Gastrocnemius medialis (tissue), 4 donors: ENCODE measurements at regions not wholly inside any gene's neighbourhood (a gene's known extent, or its start where the extent isn't known, plus 50 kb on each side); places are given as distances from the start of the nearest gene placed in this dataset.

Experiments
- CTCF ChIP-seq, 5 experiments: fragments of 450-650 bp in 3 of 5; fragments of 200-600 bp in 2 of 5; sonication (generic) in 2 of 5; IDR thresholded peaks in 4 of 5; conservative IDR thresholded peaks in 1 of 5; 1 replicate in 4 of 5; 2 replicates in 1 of 5; pipeline ENCODE4 v1.5.1; 2016 to 2019; ENCODE audit warnings: antibody characterized with exemption in 5 of 5, mild to moderate bottlenecking in 3 of 5, moderate library complexity in 3 of 5
- POLR2A ChIP-seq, 2 donors: fragments of 450-650 bp; IDR thresholded peaks; one replicate each; pipeline ENCODE4 v1.6.1; 2017; ENCODE audit warnings: antibody characterized with exemption in 2 of 2, mild to moderate bottlenecking in 2 of 2, moderate library complexity in 2 of 2

GRCh38 chr2:225113371-225114015 lies 71.2 kb upstream of the DOCK10 start:
- TF ChIP-seq POLR2A (IDR thresholded peaks at IDR 0.05) (no peak), CTCF (IDR thresholded peaks at IDR 0.05 in 4 of 5, conservative IDR thresholded peaks at IDR 0.05 in 1 of 5) (no peak)
